Activated CD4-positive, alpha-beta T cell treated with anti-CD3 and anti-CD28 coated beads, Interleukin-2, amount 10 ng/mL, durations not matched to agents 7 days and 5 days (primary cell): ENCODE measurements at regions not wholly inside any gene's neighbourhood (a gene's known extent, or its start where the extent isn't known, plus 50 kb on each side); places are given as distances from the start of the nearest gene placed in this dataset.
"Not testable (repeated sequence)": the region's sequence is repeated elsewhere in the genome, so short reads cannot be mapped to it uniquely, and the experiment has no call there.

ENCODE experiments used
- CTCF ChIA-PET: fragments of 350-600 bp; sonication (Branson Sonifier 250); formaldehyde crosslinking; loops from one replicate; lab custom pipeline; 2021; ENCODE audit warnings: antibody characterized with exemption; lab: Charles Lee
- POLR2A ChIA-PET: fragments of 350-600 bp; sonication (Branson Sonifier 250); formaldehyde crosslinking; loops from one replicate; lab custom pipeline; 2021; ENCODE audit warnings: antibody characterized with exemption; lab: Charles Lee
- DNase-seq: peaks from one replicate; pipeline ENCODE4 v3.0.0-alpha.2; 2020
- H3K27ac Mint-ChIP-seq: one replicate; pipeline ENCODE4 v1.8.0; 2021; ENCODE audit warnings: mild to moderate bottlenecking, moderate library complexity, mixed read lengths
- H3K27me3 Mint-ChIP-seq: one replicate; pipeline ENCODE4 v1.8.0; 2021; ENCODE audit warnings: mixed read lengths
- H3K36me3 Mint-ChIP-seq: one replicate; pipeline ENCODE4 v1.8.0; 2021; ENCODE audit warnings: low read depth, mixed read lengths
- H3K4me1 Mint-ChIP-seq: one replicate; pipeline ENCODE4 v1.8.0; 2021; ENCODE audit warnings: mixed read lengths
- H3K4me3 Mint-ChIP-seq: one replicate; pipeline ENCODE4 v1.8.0; 2021; ENCODE audit warnings: mild to moderate bottlenecking, moderate library complexity, mixed read lengths
- H3K9me3 Mint-ChIP-seq: one replicate; pipeline ENCODE4 v1.8.0; 2021; ENCODE audit warnings: mixed read lengths

- H3K36me3 Mint-ChIP-seq, H3K4me1 Mint-ChIP-seq, H3K4me3 Mint-ChIP-seq, H3K27ac Mint-ChIP-seq, CTCF ChIA-PET, DNase-seq, H3K9me3 Mint-ChIP-seq, POLR2A ChIA-PET, H3K27me3 Mint-ChIP-seq: not testable (repeated sequence)
These were observed 173.2 kb upstream of the CXorf66 start for GRCh38 chrX:140138492-140138891.

- H3K27ac Mint-ChIP-seq = not testable (repeated sequence)
These were observed 172.7 kb upstream of the CXorf66 start for GRCh38 chrX:140138065-140138464.

GRCh38 chrX:140132937-140133336, 167.6 kb upstream of the CXorf66 start:
- ChIA-PET POLR2A (no interaction called here), CTCF (no interaction called here)
- Mint-ChIP-seq H3K9me3 (no peaks in the 10 kb centered on the region), H3K36me3 (no peaks in the 10 kb centered on the region), H3K4me1 (no peaks in the 10 kb centered on the region), H3K4me3 (no peak overlapping the region), H3K27ac (no peak overlapping the region), H3K27me3 (no peaks in the 10 kb centered on the region)
- DNase-seq = no peak

More at GRCh38 chrX:140138065-140138464, 172.7 kb upstream of the CXorf66 start:
- H3K4me1 Mint-ChIP-seq, POLR2A ChIA-PET, DNase-seq, H3K9me3 Mint-ChIP-seq, H3K27me3 Mint-ChIP-seq, H3K4me3 Mint-ChIP-seq, H3K36me3 Mint-ChIP-seq, CTCF ChIA-PET: not testable (repeated sequence)

GRCh38 chrX:140123446-140123845, 158.1 kb upstream of the CXorf66 start:
- no peak for DNase-seq
- H3K9me3 Mint-ChIP-seq = no peaks in the 10 kb centered on the region
- ChIA-PET CTCF (no interaction called here), POLR2A (no interaction called here)
- H3K27me3 Mint-ChIP-seq = no peaks in the 10 kb centered on the region
- H3K4me1 Mint-ChIP-seq = no peaks in the 10 kb centered on the region
- H3K4me3 Mint-ChIP-seq = no peak overlapping the region
- H3K36me3 Mint-ChIP-seq = no peaks in the 10 kb centered on the region
- no peak overlapping the region for H3K27ac Mint-ChIP-seq

GRCh38 chrX:140114059-140114458, 148.7 kb upstream of the CXorf66 start:
- H3K27me3 Mint-ChIP-seq, H3K4me1 Mint-ChIP-seq, H3K9me3 Mint-ChIP-seq, CTCF ChIA-PET, H3K4me3 Mint-ChIP-seq, DNase-seq, H3K36me3 Mint-ChIP-seq, H3K27ac Mint-ChIP-seq, POLR2A ChIA-PET: not testable (repeated sequence)

GRCh38 chrX:140110081-140110650, 144.8 kb upstream of the CXorf66 start:
- Mint-ChIP-seq H3K27ac (no peak overlapping the region), H3K27me3 (no peaks in the 10 kb centered on the region), H3K9me3 (no peaks in the 10 kb centered on the region), H3K36me3 (no peaks in the 10 kb centered on the region), H3K4me1 (no peaks in the 10 kb centered on the region), H3K4me3 (no peak overlapping the region)
- DNase-seq = no peak
- POLR2A ChIA-PET = no interaction called here
- CTCF ChIA-PET = no interaction called here

- no peak for DNase-seq
- Mint-ChIP-seq H3K9me3 (no peaks in the 10 kb centered on the region), H3K4me3 (no peak overlapping the region), H3K36me3 (no peaks in the 10 kb centered on the region), H3K27ac (no peak overlapping the region), H3K27me3 (no peaks in the 10 kb centered on the region), H3K4me1 (no peaks in the 10 kb centered on the region)
- ChIA-PET CTCF (no interaction called here), POLR2A (no interaction called here)
These were observed 139.4 kb upstream of the CXorf66 start for GRCh38 chrX:140104760-140105159.

GRCh38 chrX:140099221-140099620, 133.9 kb upstream of the CXorf66 start:
- no peak overlapping the region for H3K27ac Mint-ChIP-seq

GRCh38 chrX:140092121-140092520, 126.8 kb upstream of the CXorf66 start:
- POLR2A ChIA-PET = no interaction called here
- no peaks in the 10 kb centered on the region for H3K36me3 Mint-ChIP-seq
- no peak overlapping the region for H3K4me3 Mint-ChIP-seq
- H3K27me3 Mint-ChIP-seq = peaks cover 20% of the 10 kb centered on the region
- CTCF ChIA-PET = interaction anchor here (1.8 kb wide), 1 partner anchor 34 kb away, joined by 4 read pairs; no protein-coding TSS in a partner anchor
- no peaks in the 10 kb centered on the region for H3K9me3 Mint-ChIP-seq
- DNase-seq = no peak
- H3K4me1 Mint-ChIP-seq = peaks cover 2% of the 10 kb centered on the region
- H3K27ac Mint-ChIP-seq = no peak overlapping the region

More at GRCh38 chrX:140099221-140099620, 133.9 kb upstream of the CXorf66 start:
- Mint-ChIP-seq H3K4me1 (no peaks in the 10 kb centered on the region), H3K9me3 (no peaks in the 10 kb centered on the region), H3K4me3 (no peak overlapping the region), H3K36me3 (no peaks in the 10 kb centered on the region), H3K27me3 (peaks cover 6% of the 10 kb centered on the region)
- POLR2A ChIA-PET = no interaction called here
- no peak for DNase-seq
- CTCF ChIA-PET = interaction anchor here (1.1 kb wide), 1 partner anchor 42 kb away, joined by 3 read pairs; no protein-coding TSS in a partner anchor

GRCh38 chrX:140091125-140091886, 126.0 kb upstream of the CXorf66 start:
- H3K27me3 Mint-ChIP-seq = peaks cover 20% of the 10 kb centered on the region
- POLR2A ChIA-PET = no interaction called here
- no peak overlapping the region for H3K27ac Mint-ChIP-seq
- peak overlapping the region; percentile 25 for H3K4me3 Mint-ChIP-seq
- H3K36me3 Mint-ChIP-seq = no peaks in the 10 kb centered on the region
- CTCF ChIA-PET = interaction anchor here (1.8 kb wide), 1 partner anchor 33 kb away, joined by 4 read pairs; no protein-coding TSS in a partner anchor
- DNase-seq = peak; percentile 16
- peaks cover 2% of the 10 kb centered on the region for H3K4me1 Mint-ChIP-seq
- H3K9me3 Mint-ChIP-seq = no peaks in the 10 kb centered on the region

- Mint-ChIP-seq H3K4me1 (peaks cover 2% of the 10 kb centered on the region), H3K27ac (no peak overlapping the region), H3K36me3 (no peaks in the 10 kb centered on the region), H3K9me3 (no peaks in the 10 kb centered on the region), H3K27me3 (peaks cover 20% of the 10 kb centered on the region), H3K4me3 (no peak overlapping the region)
- no peak for DNase-seq
- POLR2A ChIA-PET = no interaction called here
- CTCF ChIA-PET = no interaction called here
These were observed 125.4 kb upstream of the CXorf66 start for GRCh38 chrX:140090800-140091124.

GRCh38 chrX:140088438-140088837, 123.1 kb upstream of the CXorf66 start:
- Mint-ChIP-seq H3K9me3 (no peaks in the 10 kb centered on the region), H3K27me3 (peaks cover 20% of the 10 kb centered on the region), H3K36me3 (no peaks in the 10 kb centered on the region), H3K4me3 (no peak overlapping the region), H3K4me1 (peaks cover 2% of the 10 kb centered on the region), H3K27ac (no peak overlapping the region)
- CTCF ChIA-PET = no interaction called here
- no peak for DNase-seq
- POLR2A ChIA-PET = no interaction called here

- Mint-ChIP-seq H3K36me3 (no peaks in the 10 kb centered on the region), H3K27ac (no peak overlapping the region), H3K4me3 (no peak overlapping the region), H3K9me3 (no peaks in the 10 kb centered on the region), H3K27me3 (peaks cover 20% of the 10 kb centered on the region), H3K4me1 (peaks cover 2% of the 10 kb centered on the region)
- no peak for DNase-seq
- ChIA-PET POLR2A (no interaction called here), CTCF (no interaction called here)
These were observed 122.6 kb upstream of the CXorf66 start for GRCh38 chrX:140087875-140088274.
